Osteoblast (primary cell): ENCODE measurements at regions not wholly inside any gene's neighbourhood (a gene's known extent, or its start where the extent isn't known, plus 50 kb on each side); places are given as distances from the start of the nearest gene placed in this dataset.

Experiments
- DNase-seq: peaks from one replicate; pipeline ENCODE4 v3.0.0; 2011; ENCODE audit warnings: low spot score, mixed read lengths; ENCODE audit not compliant: insufficient read length; ENCODE audit errors: missing footprints
- H2AFZ ChIP-seq: 2 replicates; pipeline ENCODE4 v1.6.0; 2011; ENCODE audit warnings: mild to moderate bottlenecking, low read length
- H3K27ac ChIP-seq: 2 replicates; pipeline ENCODE4 v1.5.1; 2011; ENCODE audit warnings: mild to moderate bottlenecking, low read depth, low read length, moderate library complexity
- H3K27me3 ChIP-seq: 2 replicates; pipeline ENCODE4 v1.6.0; 2012; ENCODE audit warnings: mild to moderate bottlenecking, control low read depth, inconsistent platforms, low read length, moderate library complexity; ENCODE audit not compliant: insufficient read depth
- H3K36me3 ChIP-seq: 2 replicates; pipeline ENCODE4 v1.5.1; 2011; ENCODE audit warnings: mild to moderate bottlenecking, low read length, control low read depth, moderate library complexity; ENCODE audit not compliant: insufficient read depth
- H3K4me1 ChIP-seq: 2 replicates; pipeline ENCODE4 v1.5.1; 2011; ENCODE audit warnings: mild to moderate bottlenecking, low read length, control low read depth, moderate library complexity; ENCODE audit not compliant: insufficient read depth
- H3K4me2 ChIP-seq: 2 replicates; pipeline ENCODE4 v1.6.0; 2011; ENCODE audit warnings: mild to moderate bottlenecking, low read length; ENCODE audit not compliant: insufficient read depth
- H3K4me3 ChIP-seq: fragments of 200-600 bp; sonication (generic); 3 replicates; pipeline ENCODE4 v1.5.1; 2012; ENCODE audit warnings: mild to moderate bottlenecking, low read length, inconsistent platforms; ENCODE audit not compliant: insufficient read depth
- H3K79me2 ChIP-seq: 2 replicates; pipeline ENCODE4 v1.6.0; 2012; ENCODE audit warnings: mild to moderate bottlenecking, low read length, control low read depth, inconsistent platforms; ENCODE audit not compliant: insufficient read depth
- H3K9me3 ChIP-seq: 2 replicates; pipeline ENCODE4 v1.5.1; 2011; ENCODE audit warnings: low read depth, low read length, control low read depth
- H4K20me1 ChIP-seq: 2 replicates; pipeline ENCODE4 v1.6.0; 2012; ENCODE audit warnings: mild to moderate bottlenecking, low read length, control low read depth; ENCODE audit not compliant: insufficient read depth
- TF ChIP-seq, protein P1 (sequence below): IDR thresholded peaks from 2 replicates; pipeline ENCODE4 v1.5.1; 2011; ENCODE audit warnings: mild to moderate bottlenecking, low read depth, low read length, moderate library complexity; ENCODE audit errors: extremely low read depth

DNA sequence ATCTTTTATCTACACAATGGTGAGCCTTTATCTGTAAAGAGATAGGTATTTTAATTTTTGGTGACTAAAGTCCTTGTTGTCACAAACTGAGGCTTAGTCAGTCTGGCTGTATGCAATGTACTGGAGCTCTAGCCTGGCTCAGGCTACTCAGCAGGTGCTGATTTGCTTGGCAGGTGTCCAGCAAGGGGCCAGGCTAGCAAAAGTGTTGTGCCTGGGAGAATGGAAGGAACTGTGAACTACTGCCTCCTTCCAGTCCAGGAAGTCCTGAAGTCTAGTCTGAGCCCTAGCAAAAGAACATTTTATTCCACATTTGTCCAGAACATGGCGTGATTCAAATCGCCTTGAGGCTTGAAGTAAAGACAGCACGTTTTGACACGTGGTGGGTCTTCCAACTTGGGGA is 260.5 kb downstream of the CCDC85A start:
- no peaks in the 10 kb centered on the region for H3K79me2 ChIP-seq
- H3K27me3 ChIP-seq: no peaks in the 10 kb centered on the region
- no peaks in the 10 kb centered on the region for H4K20me1 ChIP-seq
- H3K36me3 ChIP-seq: no peaks in the 10 kb centered on the region
- no peak for DNase-seq
- H2AFZ ChIP-seq: no peak overlapping the region
- no peak overlapping the region for H3K4me2 ChIP-seq
- H3K4me1 ChIP-seq: no peaks in the 10 kb centered on the region
- TF ChIP-seq, protein P1, sequence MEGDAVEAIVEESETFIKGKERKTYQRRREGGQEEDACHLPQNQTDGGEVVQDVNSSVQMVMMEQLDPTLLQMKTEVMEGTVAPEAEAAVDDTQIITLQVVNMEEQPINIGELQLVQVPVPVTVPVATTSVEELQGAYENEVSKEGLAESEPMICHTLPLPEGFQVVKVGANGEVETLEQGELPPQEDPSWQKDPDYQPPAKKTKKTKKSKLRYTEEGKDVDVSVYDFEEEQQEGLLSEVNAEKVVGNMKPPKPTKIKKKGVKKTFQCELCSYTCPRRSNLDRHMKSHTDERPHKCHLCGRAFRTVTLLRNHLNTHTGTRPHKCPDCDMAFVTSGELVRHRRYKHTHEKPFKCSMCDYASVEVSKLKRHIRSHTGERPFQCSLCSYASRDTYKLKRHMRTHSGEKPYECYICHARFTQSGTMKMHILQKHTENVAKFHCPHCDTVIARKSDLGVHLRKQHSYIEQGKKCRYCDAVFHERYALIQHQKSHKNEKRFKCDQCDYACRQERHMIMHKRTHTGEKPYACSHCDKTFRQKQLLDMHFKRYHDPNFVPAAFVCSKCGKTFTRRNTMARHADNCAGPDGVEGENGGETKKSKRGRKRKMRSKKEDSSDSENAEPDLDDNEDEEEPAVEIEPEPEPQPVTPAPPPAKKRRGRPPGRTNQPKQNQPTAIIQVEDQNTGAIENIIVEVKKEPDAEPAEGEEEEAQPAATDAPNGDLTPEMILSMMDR: no peak
- H3K27ac ChIP-seq: no peak overlapping the region
- H3K9me3 ChIP-seq: no peaks in the 10 kb centered on the region
- no peak overlapping the region for H3K4me3 ChIP-seq

DNA sequence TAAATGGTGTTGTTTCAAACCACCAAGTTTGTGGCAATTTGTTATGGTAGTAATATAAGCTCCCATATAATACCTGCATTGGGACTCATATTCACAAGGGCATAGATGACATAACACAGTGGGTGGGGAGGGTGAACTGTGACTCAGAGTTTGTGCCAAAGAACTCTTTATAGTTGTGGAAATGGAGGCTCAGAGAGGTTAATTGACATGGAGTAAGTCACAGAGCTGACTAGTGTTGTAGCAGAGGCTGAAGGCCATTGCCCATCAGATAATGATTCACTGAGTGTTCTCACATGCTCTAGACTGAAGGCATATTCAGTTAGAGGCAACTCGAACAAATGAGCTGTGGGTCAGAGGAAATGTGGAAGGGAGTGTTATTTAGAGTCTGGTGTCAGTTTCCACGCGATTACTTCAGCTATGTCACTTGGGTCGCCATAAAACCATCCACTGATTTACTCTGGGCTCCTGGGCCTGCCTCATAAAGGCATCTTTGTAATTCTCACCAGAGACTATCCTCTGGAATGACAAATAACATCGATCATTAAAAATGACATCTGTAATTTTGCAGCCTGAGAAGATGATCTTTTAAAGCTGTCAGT is 264.7 kb downstream of the CCDC85A start:
- TF ChIP-seq, protein P1: no peak
- no peak for DNase-seq
- H3K4me2 ChIP-seq: no peak overlapping the region

GRCh38 chr2:56449002-56449431 is 265.2 kb downstream of the CCDC85A start:
- no peaks in the 10 kb centered on the region for H4K20me1 ChIP-seq
- no peaks in the 10 kb centered on the region for H3K9me3 ChIP-seq
- no peaks in the 10 kb centered on the region for H3K27me3 ChIP-seq
- H3K79me2 ChIP-seq: no peaks in the 10 kb centered on the region
- H3K4me3 ChIP-seq: no peak overlapping the region
- no peaks in the 10 kb centered on the region for H3K36me3 ChIP-seq
- H3K4me2 ChIP-seq: no peak overlapping the region
- TF ChIP-seq, protein P1: no peak
- no peak for DNase-seq
- H2AFZ ChIP-seq: no peak overlapping the region
- H3K4me1 ChIP-seq: no peaks in the 10 kb centered on the region
- H3K27ac ChIP-seq: no peak overlapping the region

More for the DNA sequence above, 264.7 kb downstream of the CCDC85A start:
- Histone ChIP-seq H3K9me3 (no peaks in the 10 kb centered on the region), H3K27ac (no peak overlapping the region), H3K79me2 (no peaks in the 10 kb centered on the region), H3K4me1 (no peaks in the 10 kb centered on the region), H2AFZ (no peak overlapping the region), H3K4me3 (no peak overlapping the region), H4K20me1 (no peaks in the 10 kb centered on the region), H3K36me3 (no peaks in the 10 kb centered on the region), H3K27me3 (no peaks in the 10 kb centered on the region)

GRCh38 chr2:56449449-56449860 is 265.7 kb downstream of the CCDC85A start:
- Histone ChIP-seq H2AFZ (no peak overlapping the region), H3K4me2 (no peak overlapping the region), H3K4me3 (no peak overlapping the region)

More at GRCh38 chr2:56449449-56449860, 265.7 kb downstream of the CCDC85A start:
- Histone ChIP-seq H3K4me1 (no peaks in the 10 kb centered on the region), H3K27ac (no peak overlapping the region), H3K79me2 (no peaks in the 10 kb centered on the region), H3K36me3 (no peaks in the 10 kb centered on the region), H4K20me1 (no peaks in the 10 kb centered on the region), H3K27me3 (no peaks in the 10 kb centered on the region), H3K9me3 (no peaks in the 10 kb centered on the region)
- TF ChIP-seq, protein P1: no peak
- no peak for DNase-seq
